Osteoblast (primary cell): ENCODE measurements at regions not wholly inside any gene's neighbourhood (a gene's known extent, or its start where the extent isn't known, plus 50 kb on each side); places are given as distances from the start of the nearest gene placed in this dataset.

Experiments used
- DNase-seq: peaks from one replicate; pipeline ENCODE4 v3.0.0; 2011; ENCODE audit warnings: low spot score, mixed read lengths; ENCODE audit not compliant: insufficient read length; ENCODE audit errors: missing footprints
- H2AFZ ChIP-seq: 2 replicates; pipeline ENCODE4 v1.6.0; 2011; ENCODE audit warnings: mild to moderate bottlenecking, low read length
- H3K27ac ChIP-seq: 2 replicates; pipeline ENCODE4 v1.5.1; 2011; ENCODE audit warnings: mild to moderate bottlenecking, low read depth, low read length, moderate library complexity
- H3K27me3 ChIP-seq: 2 replicates; pipeline ENCODE4 v1.6.0; 2012; ENCODE audit warnings: mild to moderate bottlenecking, control low read depth, inconsistent platforms, low read length, moderate library complexity; ENCODE audit not compliant: insufficient read depth
- H3K36me3 ChIP-seq: 2 replicates; pipeline ENCODE4 v1.5.1; 2011; ENCODE audit warnings: mild to moderate bottlenecking, low read length, control low read depth, moderate library complexity; ENCODE audit not compliant: insufficient read depth
- H3K4me1 ChIP-seq: 2 replicates; pipeline ENCODE4 v1.5.1; 2011; ENCODE audit warnings: mild to moderate bottlenecking, low read length, control low read depth, moderate library complexity; ENCODE audit not compliant: insufficient read depth
- H3K4me2 ChIP-seq: 2 replicates; pipeline ENCODE4 v1.6.0; 2011; ENCODE audit warnings: mild to moderate bottlenecking, low read length; ENCODE audit not compliant: insufficient read depth
- H3K4me3 ChIP-seq: fragments of 200-600 bp; sonication (generic); 3 replicates; pipeline ENCODE4 v1.5.1; 2012; ENCODE audit warnings: mild to moderate bottlenecking, low read length, inconsistent platforms; ENCODE audit not compliant: insufficient read depth
- H3K79me2 ChIP-seq: 2 replicates; pipeline ENCODE4 v1.6.0; 2012; ENCODE audit warnings: mild to moderate bottlenecking, low read length, control low read depth, inconsistent platforms; ENCODE audit not compliant: insufficient read depth
- H3K9me3 ChIP-seq: 2 replicates; pipeline ENCODE4 v1.5.1; 2011; ENCODE audit warnings: low read depth, low read length, control low read depth
- H4K20me1 ChIP-seq: 2 replicates; pipeline ENCODE4 v1.6.0; 2012; ENCODE audit warnings: mild to moderate bottlenecking, low read length, control low read depth; ENCODE audit not compliant: insufficient read depth
- CTCF ChIP-seq: IDR thresholded peaks from 2 replicates; pipeline ENCODE4 v1.5.1; 2011; ENCODE audit warnings: mild to moderate bottlenecking, low read depth, low read length, moderate library complexity; ENCODE audit errors: extremely low read depth

GRCh38 chr14:83331513-83331912, 1797.9 kb upstream of the SEL1L start:
- Histone ChIP-seq H4K20me1 (no peaks in the 10 kb centered on the region), H3K9me3 (no peaks in the 10 kb centered on the region), H2AFZ (no peak overlapping the region), H3K27me3 (no peaks in the 10 kb centered on the region), H3K36me3 (no peaks in the 10 kb centered on the region), H3K4me3 (no peak overlapping the region), H3K4me2 (no peak overlapping the region), H3K4me1 (no peaks in the 10 kb centered on the region), H3K27ac (no peak overlapping the region), H3K79me2 (no peaks in the 10 kb centered on the region)
- DNase-seq = no peak
- TF ChIP-seq CTCF = no peak

- no peaks in the 10 kb centered on the region for H3K79me2 ChIP-seq
- no peak overlapping the region for H3K27ac ChIP-seq
- no peaks in the 10 kb centered on the region for H3K4me1 ChIP-seq
- no peak for TF ChIP-seq CTCF
- no peak overlapping the region for H2AFZ ChIP-seq
- no peaks in the 10 kb centered on the region for H3K9me3 ChIP-seq
- no peaks in the 10 kb centered on the region for H3K36me3 ChIP-seq
- no peak overlapping the region for H3K4me3 ChIP-seq
- no peaks in the 10 kb centered on the region for H3K27me3 ChIP-seq
- H3K4me2 ChIP-seq = no peak overlapping the region
- H4K20me1 ChIP-seq = no peaks in the 10 kb centered on the region
- DNase-seq = no peak
Measured at GRCh38 chr14:83342590-83342989, 1808.9 kb upstream of the SEL1L start.

- Histone ChIP-seq H3K4me3 (no peak overlapping the region), H3K36me3 (no peaks in the 10 kb centered on the region), H3K79me2 (no peaks in the 10 kb centered on the region), H3K27ac (no peak overlapping the region), H4K20me1 (no peaks in the 10 kb centered on the region), H3K4me1 (no peaks in the 10 kb centered on the region), H3K27me3 (no peaks in the 10 kb centered on the region), H3K9me3 (no peaks in the 10 kb centered on the region), H2AFZ (no peak overlapping the region), H3K4me2 (no peak overlapping the region)
- no peak for DNase-seq
- TF ChIP-seq CTCF = no peak
Measured at GRCh38 chr14:83347874-83348273, 1814.2 kb upstream of the SEL1L start.

GRCh38 chr14:83355609-83356008, 1822.0 kb upstream of the SEL1L start:
- no peak for TF ChIP-seq CTCF
- no peaks in the 10 kb centered on the region for H3K27me3 ChIP-seq
- H4K20me1 ChIP-seq = no peaks in the 10 kb centered on the region

More at GRCh38 chr14:83355609-83356008, 1822.0 kb upstream of the SEL1L start:
- H3K27ac ChIP-seq = no peak overlapping the region
- H3K4me2 ChIP-seq = no peak overlapping the region
- H3K4me1 ChIP-seq = no peaks in the 10 kb centered on the region
- H2AFZ ChIP-seq = no peak overlapping the region
- peaks cover 2% of the 10 kb centered on the region for H3K9me3 ChIP-seq
- no peaks in the 10 kb centered on the region for H3K36me3 ChIP-seq
- no peak for DNase-seq
- H3K4me3 ChIP-seq = no peak overlapping the region
- H3K79me2 ChIP-seq = no peaks in the 10 kb centered on the region
